Activated effector memory CD4-positive, alpha-beta T cell treated with anti-CD3 and anti-CD28 coated beads, Interleukin-2, amount 50 U/mL, for 16 hours (primary cell): ENCODE measurements at regions not wholly inside any gene's neighbourhood (a gene's known extent, or its start where the extent isn't known, plus 50 kb on each side); places are given as distances from the start of the nearest gene placed in this dataset.

Source experiments
- DNase-seq: peaks from one replicate; pipeline ENCODE4 v3.0.0-alpha.2; 2020

- DNase-seq = no peak
These were observed 56.0 kb downstream of the PLK2 start for GRCh38 chr5:58403822-58404433.

DNA sequence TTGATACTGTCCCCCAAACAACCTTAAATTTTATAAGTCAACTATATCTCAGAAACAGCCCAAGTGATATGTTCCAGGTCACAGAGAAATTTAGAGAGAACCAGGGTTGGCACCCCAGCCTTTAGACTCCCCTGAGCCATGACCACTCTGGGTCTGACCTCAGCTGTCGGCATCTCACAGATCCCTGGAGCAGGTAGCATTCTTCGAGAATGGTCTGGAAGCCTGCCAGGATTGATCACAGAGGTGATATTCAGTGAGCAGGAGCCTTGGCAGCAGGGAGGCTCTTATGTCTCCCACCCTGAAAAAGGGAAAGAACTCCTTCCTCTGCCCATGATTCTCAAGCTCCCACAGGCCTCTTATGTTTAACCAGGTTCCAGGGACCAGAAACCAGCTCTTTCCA lies 58.2 kb downstream of the PLK2 start:
- DNase-seq = no peak

DNA sequence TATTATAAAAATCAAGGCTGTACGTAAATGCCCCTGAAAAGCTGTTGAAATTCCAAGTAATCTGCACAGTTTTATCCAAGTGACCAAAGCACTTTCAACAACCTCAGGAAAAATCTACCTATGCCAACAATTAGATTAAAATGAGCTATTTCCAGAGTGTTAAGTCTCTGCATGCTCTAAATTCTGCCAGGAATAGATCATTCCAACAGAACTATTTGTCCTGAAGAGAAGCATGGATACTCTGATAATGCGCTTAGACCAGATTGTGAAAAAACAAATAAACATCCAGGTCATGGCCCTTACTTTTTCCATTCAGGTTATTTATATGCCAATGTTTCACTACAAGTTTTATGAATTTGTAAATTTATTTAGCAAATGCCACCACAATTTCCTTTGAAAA lies 59.1 kb downstream of the PLK2 start:
- DNase-seq = no peak

- DNase-seq = no peak
These were observed 59.9 kb downstream of the PLK2 start for GRCh38 chr5:58399951-58400350.

DNA sequence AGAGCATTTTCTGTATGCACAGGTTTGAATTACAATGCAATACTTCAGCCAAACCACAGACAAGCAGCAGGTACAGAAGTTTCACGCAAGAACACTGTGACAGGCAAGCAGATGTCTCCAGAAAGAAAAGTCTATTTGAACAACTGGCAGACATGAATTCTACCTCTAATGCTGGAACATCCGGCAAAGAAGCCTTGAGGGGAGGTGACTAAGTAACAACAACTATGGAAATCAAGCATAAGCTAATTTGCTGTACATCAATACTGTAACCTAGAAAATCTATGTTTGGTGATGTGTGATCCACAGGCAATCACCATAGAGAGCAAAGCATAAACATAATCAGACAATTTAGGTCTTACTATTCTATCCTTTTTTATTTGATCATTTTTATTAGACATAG lies 65.5 kb downstream of the PLK2 start:
- DNase-seq = no peak

DNA sequence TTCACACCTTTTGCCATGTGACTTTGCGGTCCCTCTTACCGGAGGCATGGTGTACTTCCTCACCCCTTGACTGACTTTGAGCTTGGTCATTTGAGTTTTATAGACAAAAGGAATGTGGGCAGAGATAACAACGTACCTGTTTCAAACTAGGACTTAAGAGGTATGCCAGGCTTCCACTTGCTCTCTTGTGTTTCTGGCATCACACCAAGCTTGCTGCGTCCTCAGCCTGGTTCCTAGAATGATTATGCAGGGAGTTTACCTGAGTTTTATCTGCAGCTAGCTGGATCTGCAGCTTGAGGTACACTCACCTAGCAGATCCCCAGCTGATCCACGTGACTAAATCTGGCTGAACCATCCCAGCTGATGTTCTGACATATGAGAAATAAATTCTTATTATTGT lies 66.2 kb downstream of the PLK2 start:
- no peak for DNase-seq

- no peak for DNase-seq
These were observed 67.4 kb downstream of the PLK2 start for GRCh38 chr5:58392496-58392895.

DNA sequence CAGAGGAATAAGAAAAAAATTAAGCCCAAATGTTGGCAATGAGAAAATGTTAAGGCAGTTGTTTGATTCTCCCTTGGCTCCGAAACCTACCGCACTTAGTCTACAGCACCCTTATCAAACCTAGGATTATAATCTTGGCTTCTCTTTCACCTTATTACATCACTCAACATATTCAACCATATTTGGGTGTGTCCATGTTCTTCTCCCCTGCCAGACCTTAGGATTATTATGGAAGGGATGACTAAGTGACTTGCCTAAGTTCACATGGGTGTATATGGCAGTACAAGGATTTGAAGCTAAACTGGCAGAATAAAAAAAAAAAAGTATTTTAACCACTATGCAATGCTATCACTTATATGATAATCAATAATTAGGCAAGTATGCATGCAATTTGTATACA lies 76.4 kb downstream of the PLK2 start:
- DNase-seq = no peak

- DNase-seq = no peak
These were observed 77.8 kb downstream of the PLK2 start for GRCh38 chr5:58382131-58382534.

DNA sequence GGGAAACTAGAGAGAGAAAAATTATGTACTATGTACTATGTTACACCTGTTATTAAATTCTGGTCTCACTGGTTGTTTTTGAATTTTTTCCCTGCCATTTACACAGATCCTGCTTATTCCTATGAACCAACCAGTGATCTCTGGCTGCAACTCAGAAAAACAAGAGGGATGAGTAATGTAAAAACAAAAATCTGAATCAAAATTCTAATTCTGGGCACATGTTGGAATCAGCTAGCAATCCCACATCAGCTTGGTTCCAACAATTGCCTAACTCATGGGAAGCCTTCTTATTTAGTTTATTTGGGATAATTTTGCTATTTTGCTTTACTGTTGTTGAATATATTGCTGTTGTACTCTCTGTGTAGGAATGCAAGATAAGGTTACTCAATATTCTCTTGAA lies 78.3 kb downstream of the PLK2 start:
- no peak for DNase-seq

GRCh38 chr5:58380655-58381054 lies 79.2 kb downstream of the PLK2 start:
- no peak for DNase-seq

DNA sequence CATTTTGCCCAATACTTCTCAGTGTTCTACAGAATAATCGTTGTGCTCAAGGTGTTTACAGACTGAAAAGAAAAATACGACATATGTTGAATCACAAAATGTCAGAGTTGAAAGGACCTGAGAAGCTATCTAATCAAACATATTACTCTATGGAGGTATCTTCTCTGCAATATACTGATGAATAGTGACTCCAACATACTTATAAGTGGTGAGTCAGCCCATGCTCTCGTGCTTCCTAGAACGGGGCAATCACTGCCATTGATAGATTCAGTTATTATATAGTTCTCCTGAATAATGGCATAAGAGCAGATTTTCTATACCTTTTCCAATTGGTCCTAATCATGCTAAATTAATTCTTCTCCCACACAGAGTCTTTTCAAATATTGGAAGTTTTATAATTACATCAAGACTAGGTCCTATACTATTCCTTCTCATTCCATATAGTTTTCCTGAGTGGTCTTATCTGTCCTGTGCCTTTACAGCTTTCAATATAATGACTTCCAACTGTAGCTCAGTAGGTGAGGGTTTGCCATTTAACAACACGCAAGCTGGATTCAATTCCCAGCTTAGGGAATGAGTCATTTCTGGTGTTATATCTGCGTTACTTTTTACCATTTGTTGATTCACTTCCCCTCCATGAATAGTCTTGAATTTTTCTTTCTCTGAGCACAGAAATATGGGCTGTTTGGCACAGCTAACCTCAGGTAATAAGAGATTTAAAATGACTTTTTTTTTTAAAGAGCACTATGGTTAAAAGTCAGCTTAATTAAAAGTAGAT lies 81.1 kb downstream of the PLK2 start:
- no peak for DNase-seq

GRCh38 chr5:58370606-58371005 lies 89.3 kb downstream of the PLK2 start:
- no peak for DNase-seq

DNA sequence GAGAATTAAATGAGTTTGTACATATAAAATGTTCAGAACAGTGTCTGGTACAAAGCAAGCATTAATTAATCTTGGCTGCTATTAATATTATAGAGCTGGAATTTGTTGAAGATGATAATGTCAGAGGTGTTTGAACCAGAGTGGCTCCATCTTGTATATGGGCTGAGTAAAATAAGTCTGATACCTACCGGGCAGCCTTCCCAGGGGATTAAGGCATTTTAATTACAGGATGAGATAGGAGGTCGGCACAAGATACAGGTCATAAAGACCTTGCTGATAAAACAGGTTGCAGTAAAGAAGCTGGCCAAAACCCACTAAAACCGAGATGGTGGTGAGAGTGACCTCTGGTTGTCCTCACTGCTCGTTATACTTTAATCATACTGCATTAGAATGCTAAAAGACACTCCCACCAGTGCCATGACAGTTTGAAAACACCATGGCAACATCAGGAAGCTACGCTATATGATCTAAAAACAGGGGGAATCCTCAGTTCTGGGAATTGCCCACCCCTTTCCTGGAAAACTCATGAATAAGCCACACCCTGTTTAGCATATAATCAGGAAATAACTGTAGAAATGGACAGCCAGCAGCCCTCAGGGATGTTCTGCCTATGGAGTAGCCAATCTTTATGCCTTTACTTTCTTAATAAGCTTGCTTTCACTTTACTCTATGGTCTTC lies 90.2 kb downstream of the PLK2 start:
- no peak for DNase-seq

- DNase-seq = no peak
These were observed 93.4 kb downstream of the PLK2 start for GRCh38 chr5:58366461-58366860.

DNA sequence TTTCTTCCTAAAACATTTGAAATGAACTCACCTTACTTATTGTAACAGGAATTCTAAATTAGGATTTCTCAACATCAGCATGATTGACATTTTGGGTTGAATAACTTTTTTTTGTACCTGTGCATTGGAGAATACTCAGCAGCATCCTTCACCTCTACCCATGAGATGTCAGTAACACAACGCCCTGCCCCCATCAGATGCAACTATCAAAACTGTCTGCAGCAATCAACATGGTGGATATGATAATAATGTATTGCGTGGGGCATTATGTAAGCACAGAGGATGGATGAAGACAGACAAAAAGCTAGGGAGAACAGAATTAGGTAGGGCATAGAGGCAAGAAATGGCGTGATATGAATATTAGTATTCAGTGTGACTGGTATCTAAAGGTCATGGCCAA lies 94.1 kb downstream of the PLK2 start:
- DNase-seq = no peak

DNA sequence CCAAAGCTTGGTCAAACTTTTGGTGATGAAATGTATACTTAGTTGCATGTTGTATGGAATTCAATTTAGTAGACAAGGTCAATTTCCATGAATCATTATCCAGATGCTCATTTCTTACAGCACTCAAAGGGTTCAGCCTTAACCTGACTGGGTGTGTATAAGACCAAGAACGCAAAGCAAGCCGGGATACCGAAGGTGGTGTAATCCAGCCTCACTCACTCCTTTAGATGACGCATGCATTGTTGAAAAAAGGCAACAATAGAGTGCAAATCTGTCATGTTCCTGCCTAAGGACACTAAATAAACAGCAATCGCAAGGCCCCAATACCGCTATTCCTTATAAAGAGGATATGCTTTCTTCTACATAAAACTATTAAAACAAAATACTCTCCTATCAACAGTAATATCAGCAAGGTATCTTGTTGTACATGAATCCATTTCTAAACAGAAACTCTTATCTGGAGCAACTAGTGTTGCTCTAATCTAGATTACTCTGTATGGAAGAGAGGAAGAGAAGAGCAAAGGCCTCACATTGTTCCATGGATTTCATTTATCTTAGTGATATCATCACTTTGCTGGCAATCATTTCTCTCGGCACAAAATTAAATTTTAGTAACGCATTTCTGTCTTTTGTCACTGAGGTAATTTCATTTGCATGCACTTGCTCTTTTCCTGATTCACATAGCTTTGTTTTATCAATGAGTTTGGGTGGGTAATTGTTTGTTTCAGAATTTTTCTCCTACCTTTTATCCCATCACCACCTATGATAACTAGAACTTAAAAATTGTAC lies 96.2 kb downstream of the PLK2 start:
- no peak for DNase-seq

- no peak for DNase-seq
These were observed 97.8 kb downstream of the PLK2 start for GRCh38 chr5:58362135-58362534.

DNA sequence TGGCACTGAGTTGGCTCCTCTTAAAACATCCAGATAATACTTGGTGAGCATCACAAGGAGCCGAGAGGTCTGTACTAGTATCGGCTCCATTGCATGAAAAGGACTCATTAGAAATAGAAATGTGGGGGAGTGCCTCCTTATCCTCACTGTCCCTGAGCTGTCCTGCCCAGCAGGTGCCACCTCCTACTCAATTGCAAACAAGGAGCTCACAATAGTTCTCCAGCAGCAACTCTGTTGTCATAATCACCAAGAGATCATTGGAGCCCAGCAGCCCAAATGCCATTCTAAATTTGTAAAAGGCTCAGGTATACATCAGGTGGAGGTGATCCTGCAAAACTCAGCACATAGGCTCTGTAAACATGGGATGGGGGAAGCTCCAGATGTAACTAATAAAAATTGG lies 99.1 kb downstream of the PLK2 start:
- DNase-seq = no peak

GRCh38 chr5:58359981-58360380 lies 99.9 kb downstream of the PLK2 start:
- DNase-seq = no peak

GRCh38 chr5:58358501-58359178 lies 101.2 kb downstream of the PLK2 start:
- no peak for DNase-seq

DNA sequence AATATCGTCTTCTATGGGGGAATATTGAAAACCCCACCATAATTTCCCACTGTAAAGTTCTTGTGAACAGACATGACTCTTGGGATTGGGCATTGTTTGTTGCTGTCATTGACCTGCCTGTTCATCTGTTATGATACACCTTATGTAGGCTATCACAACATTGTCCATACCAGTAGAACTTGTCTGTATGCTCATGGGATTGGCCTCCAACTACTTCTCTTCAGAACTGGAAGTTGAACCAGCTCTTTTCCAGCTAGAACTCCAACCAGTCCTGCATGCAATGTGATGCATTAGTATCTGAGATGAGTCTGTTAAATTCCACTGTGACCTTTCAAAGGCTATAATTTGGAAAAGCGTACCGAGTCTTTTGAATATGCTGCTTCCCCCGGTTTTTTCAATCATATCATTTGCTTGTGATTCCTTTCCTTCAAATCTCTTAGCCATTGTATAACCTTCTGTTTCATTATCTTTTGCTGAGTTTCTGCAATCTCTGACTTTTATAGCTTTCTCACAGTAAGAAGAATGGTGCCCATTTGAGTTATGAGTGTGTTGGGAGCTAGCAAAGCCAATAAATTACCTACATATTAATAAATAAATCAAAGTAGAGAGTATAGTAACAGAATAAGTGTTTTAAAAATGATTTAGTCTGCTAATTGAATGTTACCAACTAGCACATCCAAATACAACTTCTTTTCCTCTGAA lies 101.9 kb downstream of the PLK2 start:
- no peak for DNase-seq
